ENCODE measurements at regions not wholly inside any gene's neighbourhood (a gene's known extent, or its start where the extent isn't known, plus 50 kb on each side); places are given as distances from the start of the nearest gene placed in this dataset.
"Not testable (repeated sequence)": the region's sequence is repeated elsewhere in the genome, so short reads cannot be mapped to it uniquely, and the experiment has no call there.

DNA sequence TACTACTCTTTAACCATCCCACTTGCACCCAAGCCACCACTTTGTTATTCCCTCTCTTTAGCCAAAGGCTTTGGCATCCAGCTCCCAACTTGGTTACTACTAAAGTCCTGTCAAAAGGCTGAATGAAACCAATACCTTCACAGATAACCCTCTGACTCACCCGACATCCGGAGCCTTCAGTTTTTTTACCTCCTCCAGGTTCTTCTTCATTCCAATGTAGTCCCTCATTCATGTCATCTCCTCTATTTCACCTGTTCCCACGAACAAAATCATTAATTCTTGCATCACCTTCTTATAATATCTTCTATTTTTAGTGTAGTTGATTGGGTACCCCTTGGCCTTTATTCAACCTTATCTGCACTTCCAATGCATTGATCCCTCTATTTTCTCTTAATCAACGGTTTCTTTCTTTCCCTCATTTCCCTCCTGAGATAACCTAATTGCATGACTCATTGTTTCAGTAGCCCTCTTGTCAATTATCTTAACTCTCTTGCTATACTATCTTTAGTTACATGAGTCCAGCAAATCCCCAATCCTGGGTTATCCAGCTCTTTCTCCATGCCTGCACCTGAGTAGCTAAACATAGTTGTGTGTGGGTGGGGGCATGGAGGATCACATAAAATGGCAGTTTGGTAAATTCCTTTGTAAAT lies 87.2 kb upstream of the COL1A2 start:
- DNase-seq (ENCODE audit: low read depth in 3 of 3), result no peak

- DNase-seq (ENCODE audit: low read depth in 3 of 3), result no peak
These were observed 83.2 kb upstream of the COL1A2 start for GRCh38 chr7:94311515-94311914.

DNA sequence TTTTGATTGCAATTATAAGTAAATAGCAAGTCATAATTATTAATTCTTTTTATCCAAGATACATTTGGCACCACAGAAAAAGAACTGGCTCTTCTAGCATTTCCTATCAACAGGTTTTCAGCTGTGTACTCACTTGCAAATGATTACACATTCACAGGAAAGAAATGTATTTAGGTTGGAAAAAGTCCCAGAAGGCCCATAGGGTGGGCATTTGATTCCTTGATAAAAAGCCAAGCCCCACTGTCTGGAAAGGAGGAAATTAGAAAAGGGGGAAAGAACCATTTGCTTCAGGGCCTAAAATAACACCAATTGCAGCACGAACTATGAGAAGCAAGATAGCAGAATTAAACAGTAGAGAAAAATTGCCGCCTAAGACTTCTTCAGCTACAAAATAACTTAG lies 80.8 kb upstream of the COL1A2 start:
- DNase-seq (ENCODE audit: low read depth in 3 of 3), result no peak

DNA sequence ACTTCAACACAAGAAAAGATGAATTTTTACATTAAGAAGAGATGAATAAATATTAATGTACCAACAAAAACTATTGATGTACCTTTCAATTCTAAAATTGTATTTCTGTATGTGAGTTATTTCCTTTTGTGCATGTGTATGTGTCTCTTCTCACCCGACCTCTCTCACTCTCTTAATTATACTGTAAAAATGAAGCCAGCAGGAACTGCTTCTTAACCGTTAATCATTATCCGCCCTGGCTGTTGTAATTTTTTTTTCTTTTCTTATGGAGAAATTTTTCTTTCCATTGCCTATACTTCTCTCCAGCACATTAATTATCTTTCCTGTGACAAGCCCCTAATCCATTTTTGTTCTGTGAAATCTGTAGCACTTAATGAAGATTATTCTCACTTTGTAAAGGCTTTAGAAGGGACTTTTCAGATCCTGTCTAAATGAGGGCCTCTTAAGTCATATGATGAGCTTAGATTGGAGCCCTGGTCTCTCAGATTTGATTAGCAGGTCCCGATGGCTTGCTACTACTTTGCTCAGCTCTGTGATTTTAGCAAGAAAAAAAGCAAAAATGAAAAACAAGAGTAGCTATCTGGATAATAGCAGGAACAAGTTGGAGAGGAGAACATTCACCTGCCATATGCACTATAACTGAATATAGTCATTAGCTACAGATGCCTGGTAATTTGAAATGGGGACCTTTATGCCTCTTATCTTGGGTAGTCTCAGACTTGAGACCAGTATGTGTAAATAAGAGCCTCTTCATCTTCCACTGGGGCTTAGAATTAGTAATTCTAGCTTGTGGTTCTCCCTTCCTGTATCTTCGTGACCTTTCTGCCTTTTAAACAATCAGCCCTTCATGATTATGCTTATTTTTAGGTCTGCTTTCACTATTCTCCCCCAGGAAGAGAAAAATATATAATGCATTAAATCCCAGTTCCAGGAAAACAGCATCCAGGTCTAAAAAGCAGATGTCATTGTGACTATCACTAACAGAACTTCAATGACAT lies 80.0 kb upstream of the COL1A2 start:
- no peak for DNase-seq (ENCODE audit: low read depth in 3 of 3)

GRCh38 chr7:94321138-94321537 lies 73.6 kb upstream of the COL1A2 start:
- DNase-seq (ENCODE audit: low read depth in 3 of 3), result not testable (repeated sequence)

DNA sequence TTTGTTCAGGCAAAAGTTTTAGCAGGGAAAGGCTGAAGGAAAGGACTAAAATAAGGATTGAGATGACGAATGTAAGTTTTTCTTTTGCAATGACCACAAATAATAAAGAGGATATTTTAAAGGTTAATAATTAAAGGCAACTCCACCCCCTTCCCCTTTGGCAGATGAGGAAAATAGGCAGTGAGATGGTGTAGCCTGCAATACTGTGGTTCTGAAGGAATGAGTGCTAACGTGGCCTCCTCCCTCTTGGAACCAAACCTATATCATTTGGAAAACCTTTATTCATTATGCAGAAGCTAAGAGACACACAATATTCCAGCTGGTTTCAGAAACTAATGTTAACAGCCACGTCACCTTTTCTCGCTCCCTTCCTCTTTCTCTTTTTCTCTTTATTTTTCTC lies 70.9 kb upstream of the COL1A2 start:
- DNase-seq (ENCODE audit: low read depth in 3 of 3), result no peak

DNA sequence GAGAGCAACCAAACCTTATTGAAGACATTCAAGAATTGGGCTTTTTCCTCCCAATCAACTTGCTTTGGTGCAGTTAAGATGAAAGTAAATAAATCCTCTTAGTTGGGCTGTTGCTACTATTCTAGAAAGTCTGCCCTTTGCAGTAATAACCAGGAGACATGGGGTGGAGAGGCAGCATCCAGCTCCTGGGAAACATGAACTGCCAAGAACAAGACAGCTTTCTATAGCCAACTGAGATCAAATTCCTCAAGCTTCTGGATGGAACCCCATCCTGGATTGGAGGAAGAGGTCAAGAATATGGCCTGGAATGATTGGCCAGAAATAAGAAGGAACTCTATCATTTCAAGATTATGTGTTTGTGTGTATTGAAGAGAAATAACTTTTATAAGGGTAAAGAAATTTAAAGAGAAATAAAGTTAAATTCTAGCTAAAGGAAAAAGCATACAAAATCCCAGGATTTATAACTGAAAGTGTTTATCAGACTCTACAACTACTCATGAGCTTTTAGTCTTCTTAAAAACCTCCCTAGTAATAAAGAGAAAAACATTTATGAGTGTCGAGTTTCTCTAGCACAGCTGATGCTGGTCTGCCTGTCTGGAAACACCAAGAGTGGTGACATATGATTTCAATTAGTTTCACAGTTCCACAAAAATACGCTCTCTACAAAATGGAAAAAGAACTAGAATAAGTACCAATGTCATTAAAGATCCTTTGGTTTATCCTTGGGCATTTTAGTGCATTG lies 70.1 kb upstream of the COL1A2 start:
- DNase-seq (ENCODE audit: low read depth in 3 of 3), result no peak

DNA sequence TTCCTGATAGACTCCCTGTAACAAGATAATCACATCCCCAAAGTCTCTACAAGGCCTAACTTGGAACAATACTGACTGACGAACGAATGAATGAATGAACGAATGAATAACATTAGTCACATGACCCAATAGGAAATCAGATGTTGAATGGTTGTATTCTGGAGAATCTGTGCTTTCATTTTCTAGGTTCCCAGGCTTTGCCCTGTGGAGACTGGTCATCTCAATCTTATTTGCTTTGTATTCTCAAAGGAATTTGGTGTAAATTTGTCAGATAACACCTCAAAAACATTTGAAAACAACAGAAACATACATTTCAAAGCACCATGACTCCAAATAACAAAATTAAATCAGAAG lies 69.6 kb upstream of the COL1A2 start:
- DNase-seq (ENCODE audit: low read depth in 3 of 3), result no peak

DNA sequence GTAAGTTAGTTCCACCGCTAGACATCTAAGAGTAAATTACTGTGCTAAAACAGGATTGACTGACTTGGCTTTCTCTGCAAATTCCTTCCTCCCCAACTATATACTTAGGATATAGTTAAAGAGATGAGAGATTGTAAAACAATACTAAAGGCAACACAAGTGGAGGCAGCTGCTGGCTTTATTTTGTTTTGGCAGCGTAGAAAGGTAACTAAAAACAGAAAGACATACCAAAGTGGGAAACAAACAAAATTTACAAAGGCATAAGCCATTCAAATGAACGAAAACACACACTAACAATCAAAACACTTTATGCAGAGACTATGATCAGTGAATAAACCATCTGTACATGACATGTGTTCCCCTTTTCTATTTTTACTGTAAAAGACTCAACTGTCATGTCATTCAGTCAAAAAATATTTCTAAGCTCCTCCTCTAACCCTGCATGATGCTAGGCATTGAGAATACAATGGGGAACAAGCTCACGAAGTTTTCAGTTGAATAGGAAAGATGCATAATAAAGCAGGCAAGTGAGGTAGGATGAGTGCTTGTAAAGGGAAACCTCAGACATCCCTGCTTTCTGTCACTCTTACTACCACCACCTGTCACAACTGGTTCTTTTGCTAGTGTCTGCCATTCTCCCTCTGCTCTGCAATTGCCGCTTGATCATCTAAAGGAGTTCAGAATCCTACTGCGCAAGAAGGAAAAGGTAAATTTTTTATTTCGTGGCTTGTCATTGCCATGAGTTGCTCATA lies 64.2 kb upstream of the COL1A2 start:
- no peak for DNase-seq (ENCODE audit: low read depth in 3 of 3)

- no peak for DNase-seq (ENCODE audit: low read depth in 3 of 3)
These were observed 62.1 kb upstream of the COL1A2 start for GRCh38 chr7:94332571-94332970.

DNA sequence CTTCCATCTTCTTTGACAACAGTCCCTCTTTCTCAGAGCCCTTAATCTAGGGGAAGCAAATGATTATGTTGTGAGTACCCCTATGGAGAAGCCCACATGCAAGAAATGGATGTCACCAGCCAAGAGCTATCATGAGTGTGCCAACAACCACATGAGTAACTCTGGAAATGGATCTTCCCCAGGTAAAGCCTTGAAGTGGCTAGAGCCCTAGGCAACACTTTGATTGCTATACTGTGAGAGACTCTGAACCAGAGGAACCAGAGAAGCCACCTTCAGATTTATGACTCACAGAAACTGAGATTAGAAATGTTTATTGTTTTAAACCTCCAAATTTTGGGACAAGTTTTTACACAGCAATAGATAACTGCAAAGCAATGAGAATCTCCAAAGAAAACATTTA lies 60.9 kb upstream of the COL1A2 start:
- DNase-seq (ENCODE audit: low read depth in 3 of 3), result no peak

GRCh38 chr7:94335586-94335985 lies 59.1 kb upstream of the COL1A2 start:
- no peak for DNase-seq (ENCODE audit: low read depth in 3 of 3)

GRCh38 chr7:94336009-94336408 lies 58.7 kb upstream of the COL1A2 start:
- DNase-seq (ENCODE audit: low read depth in 3 of 3), result no peak

DNA sequence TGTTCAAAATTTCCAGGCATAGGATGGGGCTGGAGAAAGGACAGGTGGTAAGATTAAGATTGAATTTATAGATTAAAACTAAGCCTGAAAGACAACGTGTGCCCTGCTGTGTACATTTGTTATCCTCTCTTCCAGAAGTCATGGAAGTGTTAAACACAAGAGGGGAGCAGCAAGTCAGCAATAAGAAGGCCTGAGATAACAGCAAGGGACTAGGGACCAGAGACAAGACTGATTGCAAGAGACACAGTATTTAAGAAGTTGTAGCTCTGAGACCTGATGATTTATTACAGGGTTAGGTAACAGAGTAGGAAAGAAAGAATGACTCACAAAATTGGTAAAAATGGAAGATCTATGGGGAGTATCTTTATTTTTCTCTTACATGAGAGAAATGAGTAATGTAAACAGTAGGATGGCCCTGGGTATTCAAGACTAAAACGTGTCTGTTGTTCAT lies 55.7 kb upstream of the COL1A2 start:
- no peak for DNase-seq (ENCODE audit: low read depth in 3 of 3)

GRCh38 chr7:94344826-94345225 lies 49.9 kb upstream of the COL1A2 start:
- no peak for DNase-seq (ENCODE audit: low read depth in 3 of 3)

Data from stimulated activated CD4-positive, alpha-beta T cell treated with anti-CD3 and anti-CD28 coated beads, TNF-alpha, amount 100 ng/mL, for 4 hours (primary cell).